ENCODE measurements at regions not wholly inside any gene's neighbourhood (a gene's known extent, or its start where the extent isn't known, plus 50 kb on each side); places are given as distances from the start of the nearest gene placed in this dataset.

DNA sequence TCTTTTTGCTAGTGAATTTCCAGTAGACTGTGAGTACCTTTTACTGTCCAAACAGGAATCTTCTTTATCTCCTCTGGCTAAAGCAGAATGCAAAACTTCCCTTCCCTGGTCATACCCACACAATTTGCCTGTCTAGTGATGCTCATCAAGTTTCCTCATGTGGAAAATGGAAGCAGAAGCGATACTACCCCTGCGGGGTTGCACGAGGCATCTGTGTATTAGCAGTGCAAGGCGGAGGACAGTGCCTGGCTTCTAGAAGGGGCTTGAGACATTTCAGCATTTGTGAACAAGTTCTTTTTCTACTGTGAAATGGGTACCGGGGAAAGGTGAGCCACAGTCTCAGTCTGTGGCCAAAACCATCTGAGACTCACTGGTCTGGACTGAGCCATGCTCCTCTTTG, 340.9 kb downstream of the AACS start:
- TF ChIP-seq CTCF (IDR thresholded peaks at IDR 0.05) (no peak), CREB1 (CRISPR knock-in tag; IDR thresholded peaks at IDR 0.05) (no peak), ATF3 (CRISPR knock-in tag; conservative IDR thresholded peaks at IDR 0.05) (no peak), NR2C2 (CRISPR knock-in tag; IDR thresholded peaks at IDR 0.05) (no peak)
